Left lung (tissue), 4 donors: ENCODE measurements at regions not wholly inside any gene's neighbourhood (a gene's known extent, or its start where the extent isn't known, plus 50 kb on each side); places are given as distances from the start of the nearest gene placed in this dataset.
A peak's percentile ranks its signal among the peaks of the same experiment; 100 is the strongest.

Experiments
- ATAC-seq: fragments of 200-7000 bp; cut with Tn5 transposase; one replicate; pipeline ENCODE4 v1.9.1; 2020; ENCODE audit warnings: moderate library complexity
- DNase-seq, 4 donors: peaks; one replicate each; pipeline ENCODE4 v3.0.0-alpha.2; 2013 to 2020
- H3K27ac ChIP-seq, 2 donors: fragments of 200-600 bp; sonication (generic) in 1 of 2; one replicate each; pipeline versions ENCODE4 v1.5.0 to v1.8.0; 2020 to 2021
- H3K27me3 ChIP-seq, 2 donors: fragments of 200-600 bp; sonication (generic) in 1 of 2; one replicate each; pipeline versions ENCODE4 v1.5.0 to v1.8.0; 2020 to 2021
- H3K36me3 ChIP-seq, 2 donors: fragments of 200-600 bp; sonication (generic) in 1 of 2; one replicate each; pipeline versions ENCODE4 v1.5.0 to v1.8.0; 2020 to 2021
- H3K4me1 ChIP-seq, 2 donors: fragments of 200-600 bp; one replicate each; pipeline ENCODE4 v1.8.0; 2021
- H3K4me3 ChIP-seq, 2 donors: fragments of 200-600 bp; sonication (generic) in 1 of 2; one replicate each; pipeline versions ENCODE4 v1.5.0 to v1.8.0; 2020 to 2021; ENCODE audit warnings: mild to moderate bottlenecking in 1 of 2
- H3K9me3 ChIP-seq, 2 donors: fragments of 200-600 bp; sonication (generic) in 1 of 2; one replicate each; pipeline versions ENCODE4 v1.5.0 to v1.8.0; 2020 to 2021
- intact Hi-C, 2 donors: fragments of 100-400 bp; cut with DNase I; formaldehyde crosslinking; loops; one replicate each; pipeline versions ENCODE4 v1.11.2 to v1.14.2; 2022
- TF ChIP-seq, protein P1 (sequence below), 2 donors: fragments of 200-600 bp; sonication (generic) in 1 of 2; IDR thresholded peaks; one replicate each; pipeline versions ENCODE4 v1.5.0 to v1.8.0; 2021; ENCODE audit warnings: antibody characterized with exemption in 2 of 2
- donor health status: DM: no; HTN: yes; CAD: no.
- donor health status: DM: no; HTN: no; CAD: no.

DNA sequence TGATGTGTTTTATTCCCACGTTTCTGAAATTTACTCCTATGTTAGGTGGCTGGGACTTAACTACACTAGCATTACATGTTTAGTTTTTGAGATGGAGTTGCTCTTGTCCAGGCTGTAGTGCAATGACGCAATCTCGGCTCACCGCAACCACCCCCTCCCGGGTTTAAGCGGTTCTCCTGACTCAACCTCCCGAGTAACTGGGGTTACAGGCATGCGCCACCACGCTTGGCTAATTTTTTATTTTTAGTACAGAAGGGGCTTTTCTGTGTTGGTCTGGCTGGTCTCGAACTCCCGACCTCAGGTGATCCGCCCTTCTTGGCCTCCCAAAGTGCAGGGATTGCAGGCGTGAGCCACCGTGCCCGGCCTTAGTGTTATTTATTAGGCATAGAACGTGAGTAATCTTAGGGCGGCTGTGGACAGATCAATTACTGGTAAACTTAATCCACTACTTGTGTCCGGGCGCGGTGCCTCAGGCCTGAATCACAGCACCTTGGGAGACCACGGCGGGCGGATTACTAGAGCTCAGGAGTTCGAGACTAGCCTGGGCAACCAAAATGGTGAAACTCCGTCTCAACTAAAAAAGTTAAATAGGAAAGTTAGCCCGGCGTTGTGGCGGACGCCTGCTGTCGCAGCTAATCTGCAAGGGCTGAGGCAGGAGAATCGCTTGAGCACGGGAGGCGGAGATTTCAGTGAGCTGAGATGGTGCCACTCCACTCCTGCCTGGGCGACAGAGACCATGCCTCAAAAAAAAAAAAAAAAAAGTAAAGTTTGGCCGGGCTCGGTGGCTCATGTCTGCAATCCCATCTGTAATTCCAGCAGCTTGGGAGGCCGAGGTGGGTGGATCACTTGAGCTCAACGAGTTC lies 123.7 kb upstream of the BTN3A2 start:
- TF ChIP-seq, protein P1, sequence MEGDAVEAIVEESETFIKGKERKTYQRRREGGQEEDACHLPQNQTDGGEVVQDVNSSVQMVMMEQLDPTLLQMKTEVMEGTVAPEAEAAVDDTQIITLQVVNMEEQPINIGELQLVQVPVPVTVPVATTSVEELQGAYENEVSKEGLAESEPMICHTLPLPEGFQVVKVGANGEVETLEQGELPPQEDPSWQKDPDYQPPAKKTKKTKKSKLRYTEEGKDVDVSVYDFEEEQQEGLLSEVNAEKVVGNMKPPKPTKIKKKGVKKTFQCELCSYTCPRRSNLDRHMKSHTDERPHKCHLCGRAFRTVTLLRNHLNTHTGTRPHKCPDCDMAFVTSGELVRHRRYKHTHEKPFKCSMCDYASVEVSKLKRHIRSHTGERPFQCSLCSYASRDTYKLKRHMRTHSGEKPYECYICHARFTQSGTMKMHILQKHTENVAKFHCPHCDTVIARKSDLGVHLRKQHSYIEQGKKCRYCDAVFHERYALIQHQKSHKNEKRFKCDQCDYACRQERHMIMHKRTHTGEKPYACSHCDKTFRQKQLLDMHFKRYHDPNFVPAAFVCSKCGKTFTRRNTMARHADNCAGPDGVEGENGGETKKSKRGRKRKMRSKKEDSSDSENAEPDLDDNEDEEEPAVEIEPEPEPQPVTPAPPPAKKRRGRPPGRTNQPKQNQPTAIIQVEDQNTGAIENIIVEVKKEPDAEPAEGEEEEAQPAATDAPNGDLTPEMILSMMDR (IDR thresholded peaks at IDR 0.05): no peak
- intact Hi-C loops: no loop called here
- DNase-seq: peak in 3 of 4 donors; percentile 58 to 68 (median 67)
- peaks cover 0 to 9% of the 10 kb centered on the region in 2 donors for H3K4me1 ChIP-seq
- peak; percentile 58 for ATAC-seq
- no peaks in the 10 kb centered on the region for H3K9me3 ChIP-seq
- peak overlapping the region; percentile 90 to 93 for H3K27ac ChIP-seq
- no peaks in the 10 kb centered on the region for H3K36me3 ChIP-seq
- H3K27me3 ChIP-seq: peaks cover 0 to 76% of the 10 kb centered on the region in 2 donors
- peak overlapping the region; percentile 40 to 48 for H3K4me3 ChIP-seq

DNA sequence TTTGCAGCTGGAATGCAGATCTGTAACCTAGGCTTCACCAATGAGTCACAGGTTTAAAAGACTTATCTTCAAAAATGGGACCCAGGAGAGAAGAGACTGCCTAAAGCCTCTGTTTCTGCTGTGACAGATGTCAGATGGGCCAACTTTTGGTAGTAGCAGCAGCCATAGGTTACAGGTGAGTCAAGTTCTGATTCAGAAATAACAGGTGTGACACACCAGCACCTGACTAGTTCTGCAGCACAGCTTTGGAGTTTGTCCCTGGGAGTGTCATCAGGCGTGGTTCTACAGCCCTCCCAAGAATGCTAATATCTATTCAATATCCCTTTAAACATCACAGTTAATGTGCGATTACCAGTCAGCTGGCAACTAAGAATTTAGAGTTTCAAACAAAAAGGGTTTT lies 121.9 kb upstream of the BTN3A2 start:
- no peak overlapping the region for H3K27ac ChIP-seq
- H3K36me3 ChIP-seq: no peaks in the 10 kb centered on the region
- TF ChIP-seq, protein P1 (IDR thresholded peaks at IDR 0.05): no peak
- intact Hi-C loops: no loop called here
- no peak for DNase-seq
- no peak for ATAC-seq
- peaks cover 0 to 9% of the 10 kb centered on the region in 2 donors for H3K4me1 ChIP-seq
- no peaks in the 10 kb centered on the region for H3K9me3 ChIP-seq
- H3K27me3 ChIP-seq: peaks cover 0 to 69% of the 10 kb centered on the region in 2 donors
- no peak overlapping the region for H3K4me3 ChIP-seq

DNA sequence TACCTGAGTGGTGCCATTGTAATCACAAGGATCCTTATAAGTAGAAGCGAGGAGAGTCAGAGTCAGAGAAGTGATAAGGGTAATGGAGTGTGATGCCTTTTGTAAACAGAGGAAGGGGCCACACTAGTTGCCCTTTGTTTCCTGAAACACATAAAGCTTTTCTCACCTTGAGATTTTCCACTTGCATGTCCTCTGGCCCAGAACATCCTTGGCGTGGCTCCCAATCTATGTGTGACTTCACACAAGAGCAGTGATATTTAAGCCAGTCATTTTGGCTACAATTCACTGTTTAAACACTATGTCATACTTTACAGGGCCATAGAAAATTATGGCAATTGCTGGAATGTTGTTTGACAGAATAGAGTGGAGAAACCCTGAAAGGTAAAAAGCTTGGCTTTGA lies 121.2 kb upstream of the BTN3A2 start:
- Histone ChIP-seq H3K36me3 (no peaks in the 10 kb centered on the region), H3K9me3 (no peaks in the 10 kb centered on the region), H3K4me3 (no peak overlapping the region), H3K27ac (no peak overlapping the region), H3K27me3 (peaks cover 0 to 70% of the 10 kb centered on the region in 2 donors), H3K4me1 (peaks cover 0 to 9% of the 10 kb centered on the region in 2 donors)
- DNase-seq (no peak), ATAC-seq (no peak)
- intact Hi-C loops: no loop called here
- TF ChIP-seq, protein P1 (IDR thresholded peaks at IDR 0.05): no peak

DNA sequence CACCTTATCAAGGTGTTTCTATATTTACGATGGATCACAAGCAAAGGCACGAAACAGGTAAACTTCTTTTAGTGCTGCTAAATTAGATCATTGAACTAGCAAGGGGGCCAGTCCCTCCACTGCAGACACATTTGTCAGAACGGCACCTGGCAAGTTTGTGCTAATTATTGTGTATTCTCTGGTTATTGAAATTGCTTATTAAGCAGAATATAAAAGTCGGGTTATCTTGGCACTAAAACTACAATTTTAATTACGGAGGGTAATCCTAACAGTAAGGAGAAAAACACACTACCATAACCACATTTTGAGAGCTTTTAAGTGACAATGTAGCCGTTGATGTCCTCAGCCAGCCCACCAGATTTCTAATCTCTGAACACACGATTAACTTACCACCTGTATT lies 118.9 kb upstream of the BTN3A2 start:
- Histone ChIP-seq H3K27ac (no peak overlapping the region), H3K4me1 (peaks cover 0 to 12% of the 10 kb centered on the region in 2 donors), H3K27me3 (peaks cover 0 to 70% of the 10 kb centered on the region in 2 donors), H3K4me3 (no peak overlapping the region), H3K36me3 (no peaks in the 10 kb centered on the region), H3K9me3 (no peaks in the 10 kb centered on the region)
- no peak for DNase-seq
- ATAC-seq: no peak
- intact Hi-C loops: no loop called here
- TF ChIP-seq, protein P1 (IDR thresholded peaks at IDR 0.05): no peak

DNA sequence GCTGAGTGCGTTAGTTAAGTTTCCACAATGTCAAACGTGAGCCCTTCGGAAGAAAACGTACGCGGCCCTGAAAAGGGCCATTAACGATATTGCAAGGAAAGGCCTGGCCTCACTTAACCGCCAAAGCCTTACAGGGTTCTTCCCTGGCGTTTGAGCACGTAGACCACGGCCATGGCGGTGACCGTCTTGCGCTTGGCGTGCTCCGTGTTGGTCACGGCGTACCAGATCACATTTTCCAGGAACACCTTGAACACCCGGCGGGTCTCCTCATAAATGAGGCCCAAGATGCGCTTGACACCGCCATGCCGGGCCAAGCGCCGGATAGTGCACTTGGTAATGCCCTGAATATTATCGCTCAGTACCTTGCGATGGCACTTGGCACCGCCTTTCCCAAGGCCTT lies 118.4 kb upstream of the BTN3A2 start:
- H3K27ac ChIP-seq: no peak overlapping the region
- H3K27me3 ChIP-seq: peaks cover 3 to 70% of the 10 kb centered on the region in 2 donors
- DNase-seq (peak in 1 of 4 donors; percentile 38), ATAC-seq (no peak)
- intact Hi-C loops: no loop called here
- TF ChIP-seq, protein P1 (IDR thresholded peaks at IDR 0.05): no peak
- no peak overlapping the region for H3K4me3 ChIP-seq
- H3K36me3 ChIP-seq: no peaks in the 10 kb centered on the region
- H3K9me3 ChIP-seq: no peaks in the 10 kb centered on the region
- peaks cover 0 to 10% of the 10 kb centered on the region in 2 donors for H3K4me1 ChIP-seq
